Renal cortical epithelial cell (primary cell): ENCODE measurements at regions not wholly inside any gene's neighbourhood (a gene's known extent, or its start where the extent isn't known, plus 50 kb on each side); places are given as distances from the start of the nearest gene placed in this dataset.

Experiments
- DNase-seq: peaks from one replicate; pipeline ENCODE4 v3.0.0-alpha.2; 2011; ENCODE audit warnings: low read depth

- DNase-seq = peak; percentile 80
These were observed 360.7 kb upstream of the CWC22 start for GRCh38 chr2:180367815-180368214.

GRCh38 chr2:180366481-180366880, 359.4 kb upstream of the CWC22 start:
- peak; percentile 78 for DNase-seq

DNA sequence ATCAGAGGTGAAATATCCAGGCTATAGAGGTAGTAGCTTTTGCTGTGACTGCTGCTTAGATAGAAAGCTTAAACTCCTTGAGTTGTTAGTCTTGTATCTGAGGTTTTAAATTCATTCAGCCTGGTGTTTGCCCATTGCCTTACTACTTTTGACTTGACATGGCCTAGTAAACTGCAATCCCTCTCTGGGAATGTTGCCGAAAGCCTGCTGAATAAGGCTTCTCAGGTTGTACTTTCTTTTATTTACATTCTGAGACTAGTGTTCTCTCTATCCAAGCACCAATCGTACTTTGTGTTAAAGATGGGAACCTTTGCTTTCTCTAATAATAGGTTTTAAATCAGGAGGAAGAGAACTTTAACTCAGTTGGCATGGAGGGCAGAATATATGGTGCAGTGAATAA, 357.6 kb upstream of the CWC22 start:
- no peak for DNase-seq

DNA sequence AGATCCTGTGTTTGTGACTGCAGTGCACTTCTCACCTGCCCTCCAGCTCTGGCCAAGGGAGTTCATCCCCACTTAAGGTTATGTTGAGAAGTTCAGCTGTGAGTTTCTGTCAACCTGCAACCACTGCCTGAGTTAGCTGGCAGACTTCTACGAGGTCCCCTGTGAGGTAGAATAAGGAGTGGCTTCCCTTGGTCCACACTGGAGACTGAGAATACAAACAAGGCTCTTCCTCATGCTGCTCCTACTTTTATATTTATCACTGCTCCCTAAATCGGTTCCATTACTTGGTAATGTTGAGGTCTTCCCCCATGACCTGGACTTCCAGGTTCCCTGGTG, 353.2 kb upstream of the CWC22 start:
- DNase-seq = no peak

GRCh38 chr2:180359522-180360282, 352.6 kb upstream of the CWC22 start:
- DNase-seq = peak; percentile 93

- no peak for DNase-seq
These were observed 351.4 kb upstream of the CWC22 start for GRCh38 chr2:180358458-180358857.

DNA sequence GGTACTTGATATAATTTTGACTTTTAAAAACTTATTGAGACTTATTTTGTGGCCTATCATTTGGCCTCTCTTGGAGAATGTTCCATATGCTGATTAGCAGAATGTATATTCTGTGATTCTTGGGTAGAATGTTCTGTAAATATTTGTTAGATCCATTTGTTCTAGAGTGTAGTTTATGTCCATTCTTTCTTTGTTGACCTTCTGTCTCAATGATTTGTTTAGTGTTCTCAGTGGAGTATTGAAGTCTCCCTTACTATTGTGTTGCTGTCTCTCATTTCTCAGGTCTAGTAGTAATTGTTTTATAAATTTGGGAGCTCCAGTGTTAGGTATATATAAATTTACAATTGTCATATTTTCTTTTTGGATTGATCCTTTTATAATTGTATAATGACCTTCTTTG, 349.6 kb upstream of the CWC22 start:
- no peak for DNase-seq

DNA sequence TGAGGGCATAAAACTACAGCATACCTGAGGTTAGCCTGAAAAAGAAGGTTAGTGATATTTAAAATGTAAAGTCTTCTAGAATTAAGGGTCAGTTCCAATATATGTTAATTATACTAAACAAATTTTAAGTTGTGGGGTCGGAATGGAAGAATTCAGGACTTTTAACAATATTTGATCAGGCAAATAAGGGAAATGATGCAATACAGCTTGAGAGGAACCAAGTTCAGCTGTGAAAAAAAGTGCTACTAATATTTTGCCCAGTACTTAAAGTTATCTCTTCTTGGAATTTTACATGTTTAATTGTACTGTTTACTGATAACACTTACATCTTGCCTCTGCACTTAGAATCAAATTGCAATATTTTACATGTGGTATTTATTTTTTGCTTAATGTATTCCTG, 345.5 kb upstream of the CWC22 start:
- DNase-seq = no peak

GRCh38 chr2:180349809-180350208, 342.7 kb upstream of the CWC22 start:
- no peak for DNase-seq

DNA sequence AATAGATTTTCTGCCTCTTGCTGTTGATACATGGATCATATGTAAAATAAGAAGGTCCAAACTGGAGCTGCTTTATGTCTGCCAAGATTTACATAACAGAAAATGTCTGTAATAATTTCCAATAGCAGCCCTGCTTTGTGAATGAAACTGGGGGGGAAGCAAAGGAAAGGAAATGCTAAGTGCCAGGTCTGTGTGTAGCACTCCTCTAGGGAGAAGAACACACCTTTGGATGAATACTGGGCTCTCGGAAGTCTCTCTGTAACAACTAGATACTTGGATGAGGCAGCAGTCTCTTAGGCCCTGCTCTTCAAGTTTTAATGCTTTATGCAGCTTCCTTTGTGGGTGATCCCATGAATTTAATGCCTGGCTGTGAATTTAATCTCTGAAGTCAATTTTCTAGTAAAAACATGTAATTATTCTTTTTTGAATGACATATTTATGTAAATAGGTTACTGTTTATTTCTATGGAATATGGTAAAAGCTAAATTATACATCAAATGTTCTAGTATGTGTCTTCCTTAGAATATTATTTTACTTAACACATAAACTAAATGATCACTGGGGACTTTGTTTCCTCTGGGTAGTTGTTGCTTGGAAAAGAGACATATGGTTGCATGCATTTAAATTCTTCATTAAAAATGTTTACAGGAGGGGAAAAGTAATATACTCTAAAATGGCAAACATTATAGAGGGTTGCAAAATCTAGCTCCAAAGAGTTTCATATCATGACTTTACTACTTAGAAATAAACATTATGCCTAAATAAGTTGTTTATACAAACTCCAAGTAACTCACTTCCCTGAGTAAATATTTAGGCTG, 336.6 kb upstream of the CWC22 start:
- DNase-seq = no peak

GRCh38 chr2:180337136-180337535, 330.0 kb upstream of the CWC22 start:
- DNase-seq = no peak

GRCh38 chr2:180336550-180336949, 329.5 kb upstream of the CWC22 start:
- DNase-seq = no peak

DNA sequence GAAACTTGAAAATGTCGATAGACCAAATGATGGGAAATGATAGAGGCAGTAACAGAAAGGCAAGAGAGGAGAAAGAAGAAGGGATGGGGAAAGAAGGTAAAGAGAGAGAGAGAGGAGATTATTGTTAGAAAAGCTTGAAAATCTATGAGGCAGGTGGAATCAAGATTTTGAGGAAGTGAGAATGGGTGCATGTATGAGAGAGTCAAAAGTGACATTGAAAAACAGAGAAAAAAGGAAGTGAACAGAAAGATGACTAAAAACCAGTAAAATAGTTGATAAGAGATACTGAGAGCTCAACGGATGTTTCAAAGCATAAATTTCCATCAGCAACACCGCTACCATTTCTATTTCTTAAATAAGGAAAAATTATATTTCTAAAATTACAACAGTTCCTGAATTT, 327.4 kb upstream of the CWC22 start:
- no peak for DNase-seq

- DNase-seq = no peak
These were observed 321.8 kb upstream of the CWC22 start for GRCh38 chr2:180328795-180329422.

DNA sequence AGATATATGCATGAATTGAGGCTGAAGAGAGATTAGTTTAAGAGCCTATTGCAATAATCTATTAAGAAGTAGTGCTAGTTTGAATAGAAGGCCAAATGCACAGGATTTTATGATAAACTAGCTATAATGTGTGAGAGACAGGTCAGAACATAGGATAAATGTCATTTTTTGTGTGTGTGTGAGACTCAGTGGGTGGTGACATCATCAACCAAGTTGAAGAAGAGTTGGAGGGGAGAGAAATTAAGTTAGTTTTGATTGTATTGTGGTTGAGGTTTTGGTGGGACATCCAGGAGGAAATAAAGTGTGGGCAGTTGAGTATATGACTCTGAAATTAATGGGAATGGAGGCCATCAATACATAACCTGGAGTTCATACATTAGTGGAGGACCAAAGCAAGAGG, 320.1 kb upstream of the CWC22 start:
- no peak for DNase-seq

GRCh38 chr2:180325416-180326120, 318.5 kb upstream of the CWC22 start:
- no peak for DNase-seq

GRCh38 chr2:180324182-180324581, 317.1 kb upstream of the CWC22 start:
- peak; percentile 79 for DNase-seq

GRCh38 chr2:180322781-180323180, 315.7 kb upstream of the CWC22 start:
- no peak for DNase-seq

DNA sequence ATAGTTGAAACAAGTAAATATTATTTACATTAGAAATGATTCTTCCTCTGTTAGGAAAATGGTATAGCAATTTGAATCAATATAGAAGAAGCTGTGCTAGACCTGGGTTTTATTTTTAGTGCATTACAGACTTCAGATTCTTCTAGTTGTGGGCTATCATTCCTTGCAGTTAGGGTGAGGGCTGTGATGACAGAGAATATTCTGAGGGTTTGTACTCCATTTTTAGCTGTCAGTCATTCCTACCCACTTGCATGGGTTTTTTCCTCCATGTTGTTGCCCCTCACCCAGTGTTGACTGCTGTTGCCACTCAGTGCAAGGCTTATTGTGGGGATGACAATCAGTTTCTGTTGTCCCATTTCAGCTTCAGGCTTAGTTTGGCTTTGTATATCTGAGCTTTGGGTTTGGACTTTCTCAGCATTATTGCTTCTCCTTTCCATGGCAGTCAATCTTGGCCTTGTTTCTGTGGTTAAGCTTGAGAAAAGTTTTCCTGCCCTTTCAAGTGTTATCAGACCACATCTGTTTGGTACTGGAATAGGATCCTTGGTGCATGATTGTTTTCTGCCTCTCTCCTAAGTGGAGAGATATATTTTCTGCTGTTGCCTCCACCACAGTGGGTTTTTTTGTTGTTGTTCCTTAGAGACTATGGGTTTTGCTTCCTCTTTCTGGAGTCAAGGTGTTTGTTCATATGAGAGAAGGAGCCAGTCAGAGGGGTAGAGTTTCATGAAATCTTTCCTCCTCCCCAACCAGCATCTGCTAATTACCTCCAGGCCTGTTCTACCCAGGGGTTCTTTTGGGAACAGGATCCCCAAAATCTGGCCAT, 312.7 kb upstream of the CWC22 start:
- no peak for DNase-seq

- DNase-seq = no peak
These were observed 307.0 kb upstream of the CWC22 start for GRCh38 chr2:180314086-180314485.

DNA sequence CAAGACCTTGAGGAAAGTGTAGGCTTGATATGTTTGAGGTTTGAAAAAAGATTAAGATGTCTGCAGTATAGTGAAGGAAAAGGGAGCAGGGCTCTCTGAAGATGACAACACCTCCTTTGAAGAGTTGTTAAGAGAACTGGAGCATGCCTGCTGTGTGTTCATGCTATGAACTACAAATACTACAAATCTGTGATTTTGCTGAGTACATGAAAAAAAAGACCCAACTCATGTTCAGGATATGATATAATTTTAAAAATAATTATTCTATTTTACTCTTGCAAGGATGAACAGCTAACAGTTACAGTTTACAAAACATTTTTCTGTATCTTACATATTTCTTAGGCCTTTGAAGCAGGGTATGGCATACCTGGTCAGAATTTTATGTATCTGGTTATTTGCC, 305.4 kb upstream of the CWC22 start:
- DNase-seq = no peak
